NCI-H1105 treated with DMSO at 0.1 percent for 48 hours (cell line): ENCODE measurements at regions not wholly inside any gene's neighbourhood (a gene's known extent, or its start where the extent isn't known, plus 50 kb on each side); places are given as distances from the start of the nearest gene placed in this dataset.

Experiments
- DNase-seq: peaks from one replicate; lab custom pipeline; 2025; lab: John Stamatoyannopoulos, UW

DNA sequence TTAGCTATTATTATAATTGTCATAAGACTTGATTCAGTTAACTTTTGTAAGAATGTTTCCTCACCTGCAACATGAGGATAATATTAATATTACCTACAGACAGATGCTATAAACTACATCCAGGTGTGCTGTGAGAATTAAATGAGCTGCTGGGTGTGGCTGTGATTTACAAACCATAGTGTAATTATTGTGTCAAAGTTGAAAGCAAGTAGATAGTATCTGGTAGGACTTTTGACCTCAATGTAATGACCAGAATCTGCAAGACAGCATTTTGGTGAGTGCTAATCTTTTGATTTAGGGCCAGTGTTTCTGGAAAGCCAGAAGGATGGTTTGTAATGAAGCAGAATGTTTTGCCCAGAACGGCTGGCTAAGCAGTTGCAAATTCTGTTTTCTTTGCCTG, 162.5 kb downstream of the TRMT11 start:
- no peak for DNase-seq

DNA sequence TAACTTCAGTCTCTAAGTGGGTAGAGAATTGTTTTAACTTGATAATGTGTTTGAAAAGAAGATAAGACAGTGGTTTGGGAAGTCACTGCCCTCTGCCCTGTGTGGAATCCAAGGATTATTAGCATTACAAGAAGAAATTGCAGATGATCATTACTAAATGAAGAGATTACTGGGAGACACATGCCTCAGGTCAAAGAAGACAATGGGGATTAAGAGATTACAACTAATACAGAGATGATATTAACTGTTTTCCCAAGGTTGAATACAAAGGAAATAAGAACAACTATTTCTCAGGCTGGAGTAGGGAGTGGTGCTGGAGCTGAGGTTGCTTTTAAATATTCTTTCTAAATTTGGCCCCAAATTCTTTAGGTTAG, 166.0 kb downstream of the TRMT11 start:
- DNase-seq = no peak

DNA sequence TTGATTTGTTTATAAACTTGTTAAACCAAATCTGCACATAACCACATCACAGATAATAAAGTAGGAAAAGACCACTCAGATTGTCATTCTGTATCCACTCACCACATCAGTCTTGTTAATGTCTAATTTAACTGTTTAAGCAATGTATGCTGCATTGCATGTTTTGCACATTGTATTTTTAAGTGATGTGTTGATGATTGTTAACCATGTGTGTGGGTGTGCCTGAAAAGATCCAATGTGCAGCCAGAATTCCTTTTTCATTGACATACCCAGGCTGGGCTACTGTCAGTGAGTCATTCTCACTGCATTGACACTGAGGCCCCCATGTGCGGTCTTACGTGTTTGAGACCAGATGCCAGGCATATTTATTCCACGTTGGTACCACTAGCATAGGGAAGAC, 167.3 kb downstream of the TRMT11 start:
- DNase-seq = no peak

DNA sequence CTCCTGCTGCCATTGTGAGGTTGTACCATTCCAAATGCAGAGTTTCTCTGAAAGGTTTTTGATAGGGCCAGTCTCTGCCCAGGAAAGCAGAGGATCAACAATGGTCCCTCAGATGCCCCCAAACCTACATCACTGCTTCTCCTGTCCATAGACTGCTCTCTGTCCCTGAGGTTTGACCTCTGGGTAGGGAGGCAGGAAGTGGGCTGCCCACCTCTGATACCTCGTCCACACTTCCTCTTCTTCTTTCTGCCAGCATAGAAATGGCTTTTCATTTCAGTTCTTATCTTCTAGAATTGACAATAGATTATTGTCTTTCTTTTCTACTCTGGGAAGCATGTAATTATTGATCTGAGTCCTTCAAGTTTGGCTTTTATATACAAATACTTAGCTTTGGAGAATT, 170.6 kb downstream of the TRMT11 start:
- DNase-seq = no peak

DNA sequence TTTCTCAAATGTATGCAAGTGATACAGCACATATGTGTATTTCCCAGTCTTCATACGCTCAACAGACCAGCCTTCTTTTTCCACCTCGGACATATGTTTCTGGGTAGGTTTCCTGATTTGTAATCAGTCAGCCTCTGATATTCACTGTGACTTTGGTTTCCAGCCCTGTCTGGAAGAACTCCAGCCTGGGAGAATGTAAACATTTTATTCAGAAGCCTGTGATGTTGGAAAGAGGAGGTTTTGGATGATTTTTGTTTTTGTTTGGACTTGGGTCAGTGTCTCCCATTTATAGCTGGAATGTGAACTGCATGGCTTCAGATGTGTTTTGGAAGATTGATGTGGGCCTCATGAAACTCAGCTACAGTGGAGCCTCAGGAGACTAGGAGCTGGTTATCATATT, 172.2 kb upstream of the CENPW start:
- no peak for DNase-seq

DNA sequence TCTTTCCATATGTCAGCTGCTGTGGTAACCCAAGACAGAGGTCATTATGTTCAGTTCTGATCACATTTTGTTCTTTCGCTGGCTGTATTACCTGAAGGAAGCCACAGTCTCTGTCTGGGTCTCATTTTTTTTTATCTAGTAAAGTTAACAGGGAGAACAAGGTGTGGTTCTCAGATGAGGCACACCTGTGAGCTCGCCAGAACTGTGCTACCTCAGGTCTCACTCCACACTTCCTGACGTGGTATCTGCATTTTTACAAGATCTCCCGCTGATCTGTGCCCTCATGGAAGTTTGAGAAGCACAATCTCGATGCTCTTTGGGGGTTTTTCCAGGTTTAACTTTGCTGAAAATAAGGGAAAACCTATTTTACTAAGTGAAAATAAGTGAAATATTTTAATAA, 169.5 kb upstream of the CENPW start:
- no peak for DNase-seq

DNA sequence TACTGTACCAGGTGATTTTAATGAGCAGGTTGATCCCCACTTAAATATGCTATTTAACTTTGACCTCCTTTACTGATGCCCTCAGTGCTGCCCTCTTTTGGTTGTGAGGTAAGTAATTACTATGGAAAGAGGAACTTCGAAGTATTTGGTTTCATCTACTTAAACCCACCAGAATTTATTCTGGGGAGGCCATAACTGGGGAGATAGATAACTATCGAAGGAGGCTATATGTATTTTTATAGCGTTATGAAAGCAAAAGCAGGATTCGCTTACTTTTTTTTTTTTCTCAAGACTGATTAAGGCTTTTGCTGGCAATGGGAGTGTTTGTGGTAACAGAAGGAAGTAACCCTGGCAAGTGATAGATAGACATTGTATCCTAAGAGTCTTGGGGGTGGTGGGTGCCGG, 168.9 kb upstream of the CENPW start:
- DNase-seq = peak; percentile 22

DNA sequence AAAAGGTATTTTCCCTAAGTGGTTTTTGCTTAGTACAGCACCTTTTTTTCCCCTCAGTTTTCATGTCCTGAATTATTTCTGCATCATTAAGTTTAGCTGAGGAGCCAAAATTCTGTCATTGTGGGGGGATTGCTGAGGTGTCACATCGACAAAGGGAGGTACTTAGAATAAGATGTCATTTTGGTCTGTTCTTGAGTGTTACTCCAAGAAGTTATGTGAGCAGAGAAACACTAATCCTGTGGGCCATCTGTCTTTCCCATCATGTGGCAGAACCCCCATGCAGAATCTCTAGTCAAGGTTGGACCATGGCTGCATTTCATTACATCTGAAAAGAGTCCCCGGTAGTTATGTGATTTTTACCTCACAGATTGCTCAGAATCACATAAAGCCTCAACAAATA, 167.8 kb upstream of the CENPW start:
- no peak for DNase-seq

DNA sequence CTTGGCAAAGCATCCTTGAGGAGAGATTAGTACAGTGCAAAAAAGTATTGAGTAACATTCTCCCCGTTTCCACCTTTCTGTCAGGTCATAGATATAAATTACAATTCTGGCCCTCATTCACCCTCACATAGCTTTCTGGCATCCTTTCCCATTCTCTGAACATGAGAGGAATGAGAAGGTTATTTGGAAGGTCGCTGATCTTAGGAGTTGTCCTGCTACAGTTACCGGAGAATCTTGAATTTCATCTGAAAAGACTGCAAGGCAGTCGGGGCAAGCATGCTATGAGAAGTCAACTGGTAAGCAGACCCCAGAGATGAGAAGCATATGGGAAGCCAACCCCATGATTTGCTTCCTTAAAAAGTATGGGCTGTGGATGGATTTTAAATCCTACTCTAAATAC, 166.7 kb upstream of the CENPW start:
- DNase-seq = no peak

DNA sequence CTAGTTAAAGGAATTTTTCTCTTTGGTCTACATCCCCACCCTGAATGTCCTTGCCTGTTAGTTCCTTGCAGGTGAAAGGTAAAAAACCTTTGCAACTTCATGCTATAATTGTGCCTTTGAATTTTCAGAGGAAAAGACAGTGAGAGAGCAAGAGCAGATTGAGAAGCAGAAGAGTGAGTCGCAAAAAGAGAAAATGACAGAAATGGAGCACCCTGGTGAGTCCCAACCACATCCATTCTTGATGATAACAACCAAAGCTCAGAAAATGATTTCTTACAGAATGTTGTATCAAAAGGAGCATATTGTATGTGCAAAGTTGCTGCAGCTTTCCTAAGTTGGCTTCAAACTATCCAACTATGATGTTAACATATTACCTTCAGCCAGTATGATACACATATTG, 165.2 kb upstream of the CENPW start:
- DNase-seq = no peak

DNA sequence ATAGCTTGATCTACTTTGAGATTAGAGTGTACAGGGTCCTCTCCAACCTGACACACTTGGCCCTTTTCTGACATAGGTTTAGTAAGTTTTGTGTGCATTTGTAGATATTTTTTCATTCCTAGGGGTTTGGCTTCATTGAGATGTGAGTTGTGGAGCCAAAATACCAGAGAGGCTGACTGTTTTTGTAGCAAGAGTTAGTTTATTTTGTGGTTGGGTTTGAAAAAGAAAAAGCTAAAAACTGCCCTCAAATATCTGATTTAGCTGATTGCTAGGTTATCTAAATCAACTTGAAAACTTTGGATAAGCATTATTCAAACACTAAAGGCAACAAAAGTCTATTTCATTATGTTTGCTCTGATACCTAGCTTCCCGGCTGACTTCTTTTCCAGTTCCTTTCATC, 164.7 kb upstream of the CENPW start:
- DNase-seq = no peak

DNA sequence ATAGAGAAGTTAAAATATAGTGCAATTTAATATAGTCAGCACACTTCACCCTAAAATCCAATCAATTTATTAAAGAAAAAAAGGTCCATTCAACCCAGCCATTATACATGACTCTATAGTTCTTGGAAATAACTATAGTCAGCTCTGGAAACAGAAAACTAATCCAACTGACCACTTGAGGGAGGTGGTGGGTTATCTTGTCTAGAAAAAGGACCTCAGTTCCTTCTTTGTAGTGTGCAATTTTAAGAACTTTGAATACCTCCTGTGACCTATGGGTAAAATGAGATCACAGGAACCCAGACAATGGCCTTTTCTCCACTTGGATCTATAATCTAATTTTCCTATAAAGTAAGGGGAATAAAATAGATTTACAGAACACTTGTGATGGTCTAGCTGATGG, 163.6 kb upstream of the CENPW start:
- peak; percentile 26 for DNase-seq

DNA sequence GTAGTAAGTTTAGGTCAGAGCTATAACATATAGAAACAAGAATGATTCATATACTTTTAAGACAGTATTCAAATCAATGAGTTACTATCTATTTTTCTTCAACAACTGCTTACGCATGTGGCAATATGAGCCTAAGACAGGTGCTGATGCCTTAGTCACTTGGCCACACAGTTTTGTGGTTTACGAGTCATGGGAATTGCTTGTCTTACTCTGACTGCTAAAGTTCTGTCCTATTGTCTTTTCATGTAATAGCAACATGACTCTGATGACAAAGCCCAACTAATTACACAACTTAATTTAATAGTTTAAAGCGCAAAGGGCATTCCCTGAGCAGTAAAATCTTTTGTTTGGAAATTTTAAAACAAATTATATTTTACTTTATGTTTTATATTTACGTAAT, 159.3 kb upstream of the CENPW start:
- no peak for DNase-seq

DNA sequence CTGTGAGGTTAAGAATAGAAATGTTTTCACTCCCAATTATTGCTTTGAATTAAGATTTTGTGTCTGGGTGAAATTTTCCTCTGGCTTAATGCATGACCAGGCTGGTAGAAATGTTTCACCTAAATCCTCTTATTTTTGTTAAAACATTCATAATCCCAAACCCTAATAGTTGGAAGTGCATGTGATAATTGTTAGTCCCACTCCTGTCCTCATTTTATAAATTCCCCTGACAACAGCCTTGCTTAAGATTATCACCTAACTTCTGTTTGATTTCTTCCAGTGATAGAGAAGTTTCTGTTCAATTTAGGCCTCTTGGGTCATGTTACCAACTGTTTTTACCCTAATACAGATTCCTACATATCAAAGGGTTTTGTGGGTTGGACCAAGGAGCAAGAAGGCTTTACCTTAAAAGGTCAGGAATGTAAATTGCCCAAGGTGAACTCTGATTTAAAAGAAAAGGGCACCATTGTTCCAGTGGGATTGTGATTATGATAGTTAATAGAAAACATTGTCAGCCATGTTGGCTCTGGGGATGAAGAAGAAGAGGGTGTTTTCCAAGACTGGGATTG, 158.7 kb upstream of the CENPW start:
- DNase-seq = no peak

DNA sequence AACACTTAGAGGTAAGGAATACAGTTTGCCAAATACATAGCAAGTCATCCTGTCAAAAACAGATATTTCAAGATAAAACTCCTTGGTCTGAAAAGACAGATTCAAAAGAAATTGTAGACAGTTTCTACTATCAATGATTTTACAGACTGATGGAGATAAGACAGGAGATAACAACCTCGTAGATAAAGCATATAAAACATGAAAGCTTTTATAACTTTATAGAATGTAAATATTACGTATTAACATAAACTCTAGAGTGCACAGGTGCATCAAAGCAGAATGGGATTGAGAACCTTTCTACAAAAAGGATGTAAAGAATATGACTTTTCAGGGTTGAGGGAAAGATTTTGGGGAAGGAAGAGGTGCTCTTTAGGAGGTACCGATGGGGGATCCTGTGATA, 158.0 kb upstream of the CENPW start:
- DNase-seq = no peak

DNA sequence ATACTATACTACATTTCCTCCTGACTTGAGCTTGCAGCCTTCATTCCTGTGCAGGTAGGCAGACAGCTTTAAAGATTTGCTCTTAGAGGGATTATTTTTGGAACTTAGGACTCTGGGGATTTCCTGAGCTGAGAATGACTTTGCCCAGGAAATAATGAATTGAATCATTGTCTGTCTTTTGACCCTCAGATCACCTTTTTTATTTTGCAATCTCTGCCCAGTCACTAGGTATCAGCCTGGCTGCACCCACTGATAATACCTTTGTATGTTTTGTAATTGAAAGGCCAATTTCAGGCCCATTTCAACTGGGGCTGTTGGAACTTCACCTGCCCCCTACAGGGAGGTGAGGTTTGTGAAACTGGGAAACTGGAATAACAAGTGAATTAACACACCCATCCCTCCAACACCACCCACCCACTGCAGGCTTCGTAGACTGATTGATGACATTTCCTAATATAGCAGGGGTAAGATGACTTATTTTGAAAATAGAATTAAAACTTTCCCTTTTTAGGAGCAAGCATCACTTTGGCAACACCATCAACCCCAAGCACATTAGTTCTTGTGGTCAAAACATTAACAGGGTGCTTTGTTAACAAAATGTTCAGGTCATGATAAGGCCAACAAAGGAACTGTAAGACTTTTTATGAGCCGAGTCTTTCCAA, 157.1 kb upstream of the CENPW start:
- DNase-seq = no peak

DNA sequence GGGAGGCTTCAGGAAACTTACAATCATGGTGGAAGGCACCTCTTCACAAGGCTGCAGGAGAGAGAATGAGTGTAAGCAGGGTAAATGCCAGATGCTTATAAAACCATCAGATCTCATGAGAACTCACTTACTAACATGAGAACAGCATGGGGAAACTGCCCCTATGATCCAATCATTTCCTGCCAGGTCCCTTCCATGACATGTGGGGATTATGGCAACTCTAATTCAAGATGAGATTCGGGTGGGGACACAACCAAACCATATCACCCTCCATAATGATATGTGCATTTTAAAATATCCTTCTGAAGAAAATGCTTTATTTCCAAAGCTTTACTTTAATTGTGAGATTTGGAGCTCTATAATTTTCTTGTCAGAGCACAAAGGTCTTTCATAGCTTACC, 154.1 kb upstream of the CENPW start:
- DNase-seq = no peak

DNA sequence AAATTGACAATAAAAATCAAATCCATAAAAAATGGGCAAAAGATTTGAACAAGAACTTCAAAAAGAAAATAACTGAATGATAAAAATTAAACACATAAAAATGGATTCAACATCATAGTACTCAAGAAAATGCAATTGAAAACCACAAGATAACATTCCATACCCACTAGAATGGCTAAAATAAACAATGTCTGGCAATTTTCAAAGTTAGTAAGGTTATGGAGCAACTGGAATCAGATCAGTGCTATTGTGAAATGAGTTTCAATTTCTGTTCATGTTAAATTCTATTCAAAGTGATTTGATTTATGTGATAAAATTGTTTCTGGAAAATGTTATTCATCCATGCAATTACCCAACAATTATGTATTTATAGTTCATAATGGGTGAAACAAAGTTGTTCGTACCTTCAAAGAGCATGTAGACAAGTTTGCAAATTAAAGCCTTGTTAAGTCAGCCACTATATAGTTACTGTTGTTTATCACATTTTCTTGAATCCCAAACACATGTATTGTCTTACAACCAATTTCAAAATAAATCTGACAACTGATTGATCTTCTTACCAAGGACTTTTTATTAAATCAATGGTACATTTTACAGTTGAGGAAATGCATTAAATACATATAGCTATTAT, 151.5 kb upstream of the CENPW start:
- no peak for DNase-seq

DNA sequence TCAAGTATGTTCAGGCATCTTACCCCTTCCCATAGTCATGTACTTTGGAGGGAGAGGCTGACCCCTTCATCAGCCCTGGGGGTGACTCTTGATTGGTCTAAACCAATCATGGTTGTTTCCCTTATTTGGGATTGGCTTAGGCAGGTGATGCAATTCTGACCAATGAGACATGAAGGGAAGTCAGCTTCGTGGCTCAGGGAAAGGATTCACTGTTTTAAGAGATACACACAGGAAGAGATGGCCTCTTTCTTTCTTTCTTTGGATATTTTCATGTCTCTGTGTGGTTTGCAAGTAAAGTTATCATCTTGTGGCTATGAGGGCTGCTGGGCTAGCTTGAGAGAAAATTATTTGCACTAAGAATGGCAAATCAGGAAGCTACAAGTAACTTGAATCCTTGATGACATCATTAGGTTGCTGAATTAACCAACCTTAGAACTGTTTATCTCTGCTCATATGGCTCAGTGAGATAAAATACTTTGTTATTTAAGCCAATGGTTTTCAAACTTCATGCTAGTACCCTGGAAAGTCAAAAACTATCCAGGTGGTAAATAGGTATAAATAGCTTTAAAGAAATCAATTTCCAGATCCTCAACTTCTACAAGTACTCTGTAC, 144.2 kb upstream of the CENPW start:
- DNase-seq = no peak

DNA sequence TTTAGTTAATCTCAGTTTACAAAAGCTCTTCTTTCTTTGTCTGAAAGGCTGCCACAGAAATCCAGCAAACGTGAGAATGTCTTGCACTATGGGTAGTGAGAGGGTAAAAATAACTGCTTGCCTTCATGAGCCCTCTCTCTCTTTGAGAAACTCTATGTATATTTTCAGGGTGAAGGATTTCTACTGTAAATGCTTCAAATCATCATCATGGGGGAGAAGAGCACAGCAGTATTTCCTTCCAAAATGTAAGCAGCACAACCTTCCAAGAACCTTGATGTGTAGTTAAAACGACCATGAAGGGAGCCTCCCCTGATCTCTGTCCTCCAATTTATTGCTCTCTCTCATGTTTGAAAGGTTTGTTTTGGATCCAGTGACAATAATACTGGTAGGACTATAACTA, 141.3 kb upstream of the CENPW start:
- DNase-seq = no peak

DNA sequence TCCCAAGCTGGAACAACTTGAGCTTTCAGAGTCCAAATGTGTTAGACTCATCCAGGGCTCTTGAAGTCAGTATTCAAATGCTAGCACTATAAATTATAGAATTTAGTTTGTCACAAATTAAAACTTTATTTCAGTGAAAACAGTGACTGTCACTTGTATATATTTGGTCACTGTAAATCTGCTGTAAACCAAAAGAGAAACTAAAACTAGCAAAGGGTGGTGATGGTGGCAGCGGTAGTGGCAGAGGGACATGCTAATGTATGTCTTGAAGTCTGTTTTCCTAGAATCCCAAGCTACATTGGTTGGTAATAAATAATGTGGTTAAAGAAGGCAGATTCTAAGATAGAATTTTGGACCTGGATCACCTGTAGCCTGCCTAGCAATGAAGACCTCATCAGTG, 140.4 kb upstream of the CENPW start:
- DNase-seq = no peak

DNA sequence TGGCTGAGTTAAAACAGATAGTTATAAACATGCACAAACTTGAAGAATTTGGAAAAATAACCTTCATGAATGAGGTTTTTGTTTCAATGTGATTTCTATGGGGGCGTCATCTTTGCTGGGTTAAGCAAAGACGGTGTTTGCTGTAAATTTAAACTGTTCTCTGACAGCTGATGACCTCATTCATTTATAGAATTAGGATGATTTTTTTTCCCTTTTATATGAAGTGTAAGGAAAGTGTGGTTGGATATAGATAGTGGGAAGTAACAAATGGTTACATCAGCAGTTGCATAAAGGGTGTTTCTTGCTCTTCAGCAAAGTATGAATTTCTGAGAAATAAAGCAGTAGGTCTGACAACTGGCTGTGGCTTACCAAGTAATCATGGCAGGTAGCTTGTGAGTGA, 137.2 kb upstream of the CENPW start:
- no peak for DNase-seq

DNA sequence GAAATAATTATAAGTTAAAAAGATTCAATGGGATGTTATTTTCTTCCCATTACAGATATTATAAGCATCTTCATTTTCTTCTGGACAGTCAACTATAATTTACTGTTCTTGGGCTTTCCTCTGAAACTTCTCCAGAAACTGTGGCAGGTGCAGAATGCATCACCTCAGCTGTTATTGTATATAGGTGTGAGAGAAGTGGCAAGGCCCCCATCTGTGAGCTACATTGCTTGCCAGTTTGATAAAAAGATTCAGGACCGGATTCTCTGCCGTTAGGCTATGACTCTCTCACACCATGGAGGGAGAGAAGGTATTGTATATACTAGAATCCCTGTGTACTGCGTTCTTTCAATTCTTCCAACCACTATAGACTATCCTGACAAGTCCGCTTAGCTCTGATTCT, 135.8 kb upstream of the CENPW start:
- no peak for DNase-seq

DNA sequence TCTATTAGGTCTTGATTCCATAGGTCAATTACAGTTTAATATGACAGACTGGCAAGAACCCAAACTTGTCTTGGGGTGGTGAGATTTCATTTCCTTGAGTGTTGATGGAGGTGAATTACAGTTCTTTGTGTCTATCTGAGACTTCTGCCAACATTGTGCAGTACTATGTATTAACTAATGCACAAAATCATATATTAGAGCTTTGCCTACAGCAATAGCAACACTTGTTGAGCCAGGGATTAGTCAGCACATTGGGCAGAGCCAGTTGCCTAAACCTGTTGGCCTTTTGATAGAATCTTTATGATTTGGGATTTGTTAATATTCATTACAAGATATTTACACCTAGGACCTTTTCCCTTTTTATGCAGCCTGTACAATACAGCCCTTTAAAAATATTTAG, 135.3 kb upstream of the CENPW start:
- DNase-seq = no peak
